ENCODE measurements at regions not wholly inside any gene's neighbourhood (a gene's known extent, or its start where the extent isn't known, plus 50 kb on each side); places are given as distances from the start of the nearest gene placed in this dataset.

DNA sequence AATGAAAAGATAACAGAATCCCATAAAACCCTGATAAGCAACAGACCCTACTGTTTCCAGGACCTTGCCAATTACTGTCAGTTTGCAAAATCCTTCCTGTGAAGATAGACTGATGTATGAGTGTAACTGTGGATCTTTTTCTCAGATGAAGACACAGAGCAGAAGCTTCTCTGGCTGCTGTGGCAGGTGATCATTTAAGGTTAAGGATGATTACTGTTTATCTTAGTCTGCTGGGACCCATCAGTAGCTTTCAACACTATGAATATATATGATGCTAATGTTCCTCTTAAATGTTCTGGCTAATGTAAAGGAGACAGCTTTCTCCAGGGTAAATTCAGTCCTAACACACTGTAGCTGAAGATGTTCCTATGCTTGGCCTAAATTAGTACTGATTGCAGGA is 56.0 kb upstream of the CTTNBP2 start:
- CTCF ChIA-PET: no interaction called here
- DNase-seq (ENCODE audit: low read depth, low spot score): no peak
- TF ChIP-seq, protein P1, sequence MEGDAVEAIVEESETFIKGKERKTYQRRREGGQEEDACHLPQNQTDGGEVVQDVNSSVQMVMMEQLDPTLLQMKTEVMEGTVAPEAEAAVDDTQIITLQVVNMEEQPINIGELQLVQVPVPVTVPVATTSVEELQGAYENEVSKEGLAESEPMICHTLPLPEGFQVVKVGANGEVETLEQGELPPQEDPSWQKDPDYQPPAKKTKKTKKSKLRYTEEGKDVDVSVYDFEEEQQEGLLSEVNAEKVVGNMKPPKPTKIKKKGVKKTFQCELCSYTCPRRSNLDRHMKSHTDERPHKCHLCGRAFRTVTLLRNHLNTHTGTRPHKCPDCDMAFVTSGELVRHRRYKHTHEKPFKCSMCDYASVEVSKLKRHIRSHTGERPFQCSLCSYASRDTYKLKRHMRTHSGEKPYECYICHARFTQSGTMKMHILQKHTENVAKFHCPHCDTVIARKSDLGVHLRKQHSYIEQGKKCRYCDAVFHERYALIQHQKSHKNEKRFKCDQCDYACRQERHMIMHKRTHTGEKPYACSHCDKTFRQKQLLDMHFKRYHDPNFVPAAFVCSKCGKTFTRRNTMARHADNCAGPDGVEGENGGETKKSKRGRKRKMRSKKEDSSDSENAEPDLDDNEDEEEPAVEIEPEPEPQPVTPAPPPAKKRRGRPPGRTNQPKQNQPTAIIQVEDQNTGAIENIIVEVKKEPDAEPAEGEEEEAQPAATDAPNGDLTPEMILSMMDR (IDR thresholded peaks at IDR 0.05; ENCODE audit: insufficient read depth, low read length, missing control alignments): no peak
- no peak overlapping the region for H3K4me3 ChIP-seq (ENCODE audit: low read depth, low read length)
- POLR2A ChIA-PET: no interaction called here

DNA sequence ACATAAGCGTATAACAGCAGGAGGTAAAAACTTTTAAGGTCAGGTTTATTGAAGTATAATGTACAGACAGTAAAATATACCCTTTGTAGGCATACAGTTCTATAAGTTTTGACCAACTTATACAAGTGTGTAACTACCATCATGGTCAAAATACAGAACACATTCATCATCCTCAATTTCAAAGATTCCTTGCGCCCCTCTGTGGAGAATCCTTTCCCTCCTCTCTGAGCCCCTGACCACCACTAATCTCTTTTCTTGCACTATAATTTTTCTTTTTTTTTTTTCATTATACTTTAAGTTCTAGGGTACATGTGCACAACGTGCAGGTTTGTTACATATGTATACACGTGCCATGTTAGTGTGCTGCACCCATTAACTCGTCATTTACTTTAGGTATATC is 58.1 kb upstream of the CTTNBP2 start:
- DNase-seq (ENCODE audit: low read depth, low spot score): no peak
- ChIA-PET POLR2A (no interaction called here), CTCF (no interaction called here)
- no peak overlapping the region for H3K4me3 ChIP-seq (ENCODE audit: low read depth, low read length)
- TF ChIP-seq, protein P1 (IDR thresholded peaks at IDR 0.05; ENCODE audit: insufficient read depth, low read length, missing control alignments): no peak

DNA sequence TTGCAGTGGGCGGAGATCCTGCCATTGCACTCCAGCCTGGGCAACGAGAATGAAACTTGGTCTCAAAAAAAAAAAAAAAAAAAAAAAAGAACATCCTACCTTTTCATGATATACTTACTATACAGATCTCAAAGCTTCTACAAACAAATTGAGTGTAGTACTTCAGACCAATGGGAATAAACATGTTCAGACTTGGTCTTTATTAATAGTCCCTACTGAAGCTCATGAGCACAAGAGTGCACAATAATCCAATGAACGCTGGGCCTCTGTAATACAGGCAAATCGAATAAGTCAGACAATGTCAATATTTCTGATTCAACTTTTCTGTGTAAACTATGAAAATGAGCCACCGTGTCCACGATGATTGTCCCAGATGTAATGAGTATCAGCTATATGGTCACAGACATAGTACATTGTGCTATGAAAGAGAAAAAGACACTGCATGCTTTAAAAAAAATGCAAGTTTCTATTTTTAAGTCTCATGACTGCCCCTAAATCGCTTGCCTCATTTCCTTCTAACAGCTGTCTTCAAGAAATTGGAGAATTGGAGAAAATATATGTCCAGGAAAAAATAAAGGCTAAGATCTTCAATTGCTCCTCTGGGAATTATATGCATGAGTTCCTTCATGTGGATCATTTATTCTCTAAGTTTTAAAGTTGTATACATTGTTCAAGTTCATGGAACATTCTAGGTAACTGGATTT is 64.0 kb upstream of the CTTNBP2 start:
- DNase-seq (ENCODE audit: low read depth, low spot score): no peak
- ChIA-PET CTCF (no interaction called here), POLR2A (no interaction called here)
- TF ChIP-seq, protein P1 (IDR thresholded peaks at IDR 0.05; ENCODE audit: insufficient read depth, low read length, missing control alignments): no peak
- H3K4me3 ChIP-seq (ENCODE audit: low read depth, low read length): no peak overlapping the region

DNA sequence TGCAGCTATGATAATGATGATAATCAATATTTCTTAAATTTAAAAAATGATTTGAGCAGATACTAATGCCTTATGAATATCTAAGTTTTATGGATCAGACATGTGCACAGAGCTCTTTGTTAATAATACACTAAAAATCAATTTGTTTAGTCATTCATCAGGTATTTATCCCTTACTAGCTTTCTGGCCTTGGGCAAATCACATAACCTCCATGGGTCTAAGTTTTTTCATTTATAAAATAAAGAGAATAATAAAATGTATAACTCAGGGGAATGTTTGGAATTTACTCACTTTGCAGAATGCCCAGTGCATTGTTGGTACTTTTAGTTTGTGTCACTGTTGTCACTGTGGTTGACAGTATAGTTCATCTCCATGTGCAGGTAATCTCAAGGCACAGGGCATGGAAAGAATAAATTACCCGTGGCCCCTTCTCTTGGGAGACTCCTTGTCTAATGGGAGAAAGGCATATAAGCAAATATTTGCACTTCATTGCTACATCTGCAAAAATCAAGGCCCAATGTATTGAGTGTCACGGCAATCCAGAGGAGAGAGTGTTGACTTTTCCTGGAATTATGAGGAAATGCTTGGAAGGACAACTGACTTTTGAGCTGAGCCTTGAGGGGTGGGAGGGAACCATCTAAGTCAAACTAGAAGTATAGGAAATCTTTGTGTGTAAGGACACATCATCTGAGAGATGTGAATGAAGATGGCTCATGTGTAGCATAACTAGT is 64.7 kb upstream of the CTTNBP2 start:
- TF ChIP-seq, protein P1 (IDR thresholded peaks at IDR 0.05; ENCODE audit: insufficient read depth, low read length, missing control alignments): no peak
- no peak for DNase-seq (ENCODE audit: low read depth, low spot score)
- CTCF ChIA-PET: interaction anchor here (0.6 kb wide), 1 partner anchor 58 kb away, joined by 3 read pairs; no protein-coding TSS in a partner anchor
- POLR2A ChIA-PET: no interaction called here
- no peak overlapping the region for H3K4me3 ChIP-seq (ENCODE audit: low read depth, low read length)

DNA sequence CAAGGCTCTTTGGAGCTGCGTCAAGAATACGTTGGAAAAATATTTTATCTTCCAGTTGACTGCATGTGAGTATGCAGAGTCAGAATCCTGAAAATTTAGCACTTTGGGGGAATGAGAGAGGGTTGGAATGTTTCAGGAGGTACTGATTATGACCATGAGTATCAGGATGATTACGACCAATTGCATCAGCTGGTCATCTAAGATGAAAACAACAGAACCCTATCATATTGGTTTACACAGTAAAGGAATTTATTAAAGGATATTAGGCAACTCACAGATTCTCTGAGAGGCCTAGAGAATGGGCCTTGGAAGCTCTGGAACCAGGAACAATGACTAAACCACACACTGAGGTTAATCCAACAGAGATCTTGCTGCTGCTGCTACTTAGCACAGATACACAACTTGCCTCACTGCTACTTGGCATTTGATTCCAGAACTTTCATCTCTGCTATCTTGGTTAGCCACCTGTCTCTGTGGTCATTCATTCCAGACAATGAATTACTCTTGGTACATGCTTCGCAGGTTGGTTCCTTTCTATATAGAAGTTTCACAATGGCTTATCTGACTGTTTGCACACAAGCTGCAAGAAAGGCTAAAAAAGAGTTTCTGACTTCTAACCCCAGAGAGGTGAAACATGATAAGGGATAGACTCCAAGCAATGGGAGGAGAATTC is 68.0 kb upstream of the CTTNBP2 start:
- H3K4me3 ChIP-seq (ENCODE audit: low read depth, low read length): no peak overlapping the region
- DNase-seq (ENCODE audit: low read depth, low spot score): no peak
- TF ChIP-seq, protein P1 (IDR thresholded peaks at IDR 0.05; ENCODE audit: insufficient read depth, low read length, missing control alignments): no peak
- ChIA-PET CTCF (no interaction called here), POLR2A (no interaction called here)

DNA sequence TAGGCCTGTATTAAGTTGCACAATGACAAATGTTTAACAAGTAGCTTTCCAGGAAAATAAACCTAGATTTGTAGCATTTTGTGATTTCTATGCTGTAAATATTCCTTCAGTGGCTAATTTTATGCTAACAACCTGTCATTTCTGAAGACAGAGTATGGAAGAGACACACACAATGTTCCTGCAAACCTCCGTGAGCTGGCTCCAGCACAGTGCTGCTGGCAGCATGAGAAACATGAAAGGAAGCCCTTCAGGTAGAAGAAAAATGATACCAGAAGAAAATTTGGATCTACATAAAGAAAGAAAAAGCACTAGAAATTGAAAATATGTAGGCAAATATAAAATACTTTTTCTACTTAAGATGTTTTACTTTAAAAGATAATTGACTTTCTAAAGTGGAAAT is 69.5 kb upstream of the CTTNBP2 start:
- TF ChIP-seq, protein P1 (IDR thresholded peaks at IDR 0.05; ENCODE audit: insufficient read depth, low read length, missing control alignments): no peak
- DNase-seq (ENCODE audit: low read depth, low spot score): no peak
- H3K4me3 ChIP-seq (ENCODE audit: low read depth, low read length): no peak overlapping the region
- ChIA-PET POLR2A (no interaction called here), CTCF (no interaction called here)

All from AG04449 (cell line).